ENCODE measurements at regions not wholly inside any gene's neighbourhood (a gene's known extent, or its start where the extent isn't known, plus 50 kb on each side); places are given as distances from the start of the nearest gene placed in this dataset.

DNA sequence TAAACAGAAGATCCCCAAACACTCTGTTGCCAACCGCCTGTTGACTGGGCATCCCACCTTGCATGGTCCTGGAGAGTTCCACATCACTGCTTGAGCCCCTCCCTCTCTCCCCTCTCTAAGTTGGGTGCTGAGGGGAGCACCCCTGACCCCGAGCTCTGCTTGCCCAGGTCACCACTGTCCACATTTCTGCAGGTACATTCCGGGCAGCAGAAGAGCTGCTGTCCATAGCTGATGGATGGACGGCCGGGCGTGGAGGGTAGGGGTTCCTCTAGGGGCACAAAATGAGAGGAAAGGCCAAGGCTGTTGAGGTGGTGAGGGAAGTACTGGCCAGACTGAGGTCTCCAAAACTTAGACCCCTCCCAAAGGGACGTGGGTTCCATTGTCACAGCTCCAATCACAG is 227.4 kb upstream of the PPP2R2D start:
- no peaks in the 10 kb centered on the region for H3K36me3 ChIP-seq (ENCODE audit: control insufficient read depth, insufficient read depth, low read length, severe bottlenecking)
- no peak overlapping the region for H3K4me3 ChIP-seq (ENCODE audit: low read length)
- H3K9me3 ChIP-seq (ENCODE audit: control insufficient read depth, low read length), result no peaks in the 10 kb centered on the region
- no peaks in the 10 kb centered on the region for H3K4me1 ChIP-seq (ENCODE audit: control insufficient read depth, insufficient read depth, low read length)
- H3K9ac ChIP-seq (ENCODE audit: low read length), result no peak overlapping the region
- no peak for DNase-seq (ENCODE audit: low read depth)
- H3K27me3 ChIP-seq (replicated peaks; ENCODE audit: control insufficient read depth, insufficient read depth, low read length), result no peaks in the 10 kb centered on the region

DNA sequence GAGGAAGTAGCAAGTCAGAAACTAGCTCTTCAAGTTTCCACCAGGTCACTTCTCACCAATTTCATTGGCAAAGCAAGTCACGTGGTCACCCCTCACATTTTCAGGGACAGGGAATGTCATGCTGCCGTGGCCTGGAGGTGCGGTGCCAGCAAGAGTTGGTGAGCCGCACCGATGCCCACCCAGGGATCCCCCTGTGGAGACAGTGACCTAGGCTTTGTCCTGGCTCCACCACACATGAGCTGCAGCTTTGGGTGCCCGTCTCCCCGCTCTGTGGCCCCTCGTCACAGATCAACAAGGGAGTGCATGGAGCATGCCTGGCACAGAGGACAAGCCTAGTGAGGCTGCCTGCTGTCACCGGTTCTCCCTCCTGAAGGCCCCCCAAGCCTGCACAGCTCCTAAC is 226.7 kb upstream of the PPP2R2D start:
- no peak overlapping the region for H3K4me3 ChIP-seq (ENCODE audit: low read length)
- no peaks in the 10 kb centered on the region for H3K9me3 ChIP-seq (ENCODE audit: control insufficient read depth, low read length)
- no peaks in the 10 kb centered on the region for H3K27me3 ChIP-seq (replicated peaks; ENCODE audit: control insufficient read depth, insufficient read depth, low read length)
- H3K4me1 ChIP-seq (ENCODE audit: control insufficient read depth, insufficient read depth, low read length), result no peaks in the 10 kb centered on the region
- DNase-seq (ENCODE audit: low read depth), result no peak
- H3K36me3 ChIP-seq (ENCODE audit: control insufficient read depth, insufficient read depth, low read length, severe bottlenecking), result no peaks in the 10 kb centered on the region
- H3K9ac ChIP-seq (ENCODE audit: low read length), result no peak overlapping the region

DNA sequence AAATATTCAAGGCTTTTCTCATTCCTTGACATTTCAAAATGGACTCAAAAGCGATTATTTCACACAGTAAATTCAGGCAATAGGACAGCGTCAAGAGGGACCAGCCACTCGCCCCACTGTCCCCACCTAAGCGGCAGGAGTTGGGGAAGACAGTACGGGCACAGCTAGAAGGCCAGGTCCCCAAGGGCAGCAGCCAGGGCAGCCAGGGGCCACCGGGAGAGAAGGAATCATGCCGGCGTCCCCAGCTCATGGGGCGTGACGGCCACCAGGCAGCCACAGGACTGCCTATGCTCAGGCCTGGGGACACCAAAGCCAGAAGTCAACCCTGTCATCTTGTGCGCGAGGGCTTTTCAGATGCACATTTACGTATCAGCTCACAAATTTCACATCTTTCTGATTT is 225.7 kb upstream of the PPP2R2D start:
- Histone ChIP-seq H3K27me3 (replicated peaks; ENCODE audit: control insufficient read depth, insufficient read depth, low read length) (no peaks in the 10 kb centered on the region), H3K9ac (ENCODE audit: low read length) (no peak overlapping the region), H3K36me3 (ENCODE audit: control insufficient read depth, insufficient read depth, low read length, severe bottlenecking) (no peaks in the 10 kb centered on the region), H3K4me3 (ENCODE audit: low read length) (no peak overlapping the region), H3K9me3 (ENCODE audit: control insufficient read depth, low read length) (no peaks in the 10 kb centered on the region), H3K4me1 (ENCODE audit: control insufficient read depth, insufficient read depth, low read length) (no peaks in the 10 kb centered on the region)
- no peak for DNase-seq (ENCODE audit: low read depth)

DNA sequence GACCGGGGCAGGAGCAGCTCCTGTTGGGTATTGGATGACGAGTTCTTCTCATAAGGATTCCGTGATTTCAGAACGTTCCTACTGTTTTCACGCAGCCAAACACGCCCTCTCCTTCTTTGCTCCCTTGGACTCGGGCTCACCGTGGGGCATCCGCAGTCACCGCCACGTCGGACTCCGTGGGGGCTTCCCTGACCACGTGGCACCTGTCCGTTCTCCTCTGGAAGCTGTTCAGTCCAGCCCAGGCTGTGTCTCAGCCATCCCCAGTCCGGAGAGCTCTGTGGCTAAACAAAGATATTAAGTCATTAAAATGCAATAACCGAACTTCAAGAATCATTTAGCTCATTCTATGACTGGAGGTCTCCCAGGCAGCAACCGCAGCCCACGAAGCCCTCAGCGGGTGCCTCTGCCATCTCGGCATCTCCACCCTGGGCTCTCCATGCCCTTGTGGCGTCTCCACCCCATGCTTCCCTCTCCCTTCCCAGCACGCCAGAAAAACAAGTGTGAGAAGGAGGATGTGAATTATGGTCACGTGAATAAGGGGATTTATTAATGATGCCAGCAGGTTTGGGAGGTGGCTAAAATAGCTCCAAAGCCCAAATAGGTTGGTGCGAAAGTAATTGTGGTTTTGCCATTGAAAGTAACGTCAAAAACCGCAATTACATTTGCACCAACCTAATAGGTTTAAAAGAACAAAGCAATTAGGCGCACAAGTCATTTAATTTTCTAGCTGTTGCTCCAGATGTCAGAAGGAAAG is 224.6 kb upstream of the PPP2R2D start:
- H3K9me3 ChIP-seq (ENCODE audit: control insufficient read depth, low read length), result no peaks in the 10 kb centered on the region
- no peaks in the 10 kb centered on the region for H3K36me3 ChIP-seq (ENCODE audit: control insufficient read depth, insufficient read depth, low read length, severe bottlenecking)
- H3K4me3 ChIP-seq (ENCODE audit: low read length), result no peak overlapping the region
- no peaks in the 10 kb centered on the region for H3K4me1 ChIP-seq (ENCODE audit: control insufficient read depth, insufficient read depth, low read length)
- no peaks in the 10 kb centered on the region for H3K27me3 ChIP-seq (replicated peaks; ENCODE audit: control insufficient read depth, insufficient read depth, low read length)
- no peak for DNase-seq (ENCODE audit: low read depth)
- H3K9ac ChIP-seq (ENCODE audit: low read length), result no peak overlapping the region

DNA sequence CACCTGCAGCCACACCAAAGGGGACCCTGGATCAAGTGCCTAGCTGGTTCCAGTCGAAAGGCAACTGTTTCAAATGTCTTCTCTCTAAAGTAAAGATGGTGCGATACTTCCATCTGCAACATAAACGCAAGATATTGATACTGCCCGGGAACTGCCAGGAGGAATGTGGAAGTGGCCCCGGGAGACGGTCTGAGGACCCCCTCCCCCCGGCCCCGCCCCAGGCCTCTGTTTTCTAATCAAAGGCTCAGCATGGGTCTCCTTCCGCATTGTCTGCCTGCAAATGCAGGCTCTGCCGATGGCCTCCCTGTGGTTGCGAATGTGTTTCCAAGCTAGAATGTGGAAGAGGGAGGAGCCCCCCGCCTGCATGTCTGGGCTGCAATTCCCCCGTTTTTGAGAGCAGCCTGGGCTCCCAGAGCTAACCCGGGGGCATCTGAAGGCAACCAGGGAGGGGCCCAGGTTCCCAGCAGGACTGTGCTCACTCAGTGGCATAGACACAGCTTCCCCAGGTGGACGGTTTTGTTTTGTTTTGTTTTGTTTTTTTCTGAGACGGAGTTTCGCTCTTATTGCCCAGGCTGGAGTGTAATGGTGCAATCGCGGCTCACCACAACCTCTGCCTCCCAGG is 223.9 kb upstream of the PPP2R2D start:
- H3K9me3 ChIP-seq (ENCODE audit: control insufficient read depth, low read length), result no peaks in the 10 kb centered on the region
- no peaks in the 10 kb centered on the region for H3K27me3 ChIP-seq (replicated peaks; ENCODE audit: control insufficient read depth, insufficient read depth, low read length)
- no peak overlapping the region for H3K4me3 ChIP-seq (ENCODE audit: low read length)
- no peaks in the 10 kb centered on the region for H3K4me1 ChIP-seq (ENCODE audit: control insufficient read depth, insufficient read depth, low read length)
- H3K9ac ChIP-seq (ENCODE audit: low read length), result no peak overlapping the region
- DNase-seq (ENCODE audit: low read depth), result no peak
- no peaks in the 10 kb centered on the region for H3K36me3 ChIP-seq (ENCODE audit: control insufficient read depth, insufficient read depth, low read length, severe bottlenecking)

DNA sequence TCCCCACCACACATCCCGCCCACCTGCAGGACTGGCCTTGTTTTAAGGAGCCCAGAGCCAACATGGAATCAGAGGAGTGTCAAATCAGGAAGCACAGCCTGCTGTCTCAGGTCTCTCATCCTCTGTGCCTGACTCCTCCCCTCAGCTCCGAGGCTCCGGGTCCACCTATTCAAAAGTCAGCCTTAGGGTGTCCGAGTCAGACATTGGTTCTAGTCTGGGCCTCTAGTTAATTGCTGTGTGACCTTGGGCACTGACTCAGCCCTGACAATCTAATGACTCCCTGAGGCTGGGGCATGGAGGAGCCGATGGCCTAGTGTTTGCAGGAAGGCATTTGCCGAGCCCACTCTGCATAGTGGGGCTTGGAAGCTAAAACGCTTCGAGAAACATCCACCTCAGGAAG is 223.1 kb upstream of the PPP2R2D start:
- no peak overlapping the region for H3K4me3 ChIP-seq (ENCODE audit: low read length)
- no peak overlapping the region for H3K9ac ChIP-seq (ENCODE audit: low read length)
- no peaks in the 10 kb centered on the region for H3K4me1 ChIP-seq (ENCODE audit: control insufficient read depth, insufficient read depth, low read length)
- no peaks in the 10 kb centered on the region for H3K27me3 ChIP-seq (replicated peaks; ENCODE audit: control insufficient read depth, insufficient read depth, low read length)
- H3K9me3 ChIP-seq (ENCODE audit: control insufficient read depth, low read length), result no peaks in the 10 kb centered on the region
- DNase-seq (ENCODE audit: low read depth), result no peak
- no peaks in the 10 kb centered on the region for H3K36me3 ChIP-seq (ENCODE audit: control insufficient read depth, insufficient read depth, low read length, severe bottlenecking)

DNA sequence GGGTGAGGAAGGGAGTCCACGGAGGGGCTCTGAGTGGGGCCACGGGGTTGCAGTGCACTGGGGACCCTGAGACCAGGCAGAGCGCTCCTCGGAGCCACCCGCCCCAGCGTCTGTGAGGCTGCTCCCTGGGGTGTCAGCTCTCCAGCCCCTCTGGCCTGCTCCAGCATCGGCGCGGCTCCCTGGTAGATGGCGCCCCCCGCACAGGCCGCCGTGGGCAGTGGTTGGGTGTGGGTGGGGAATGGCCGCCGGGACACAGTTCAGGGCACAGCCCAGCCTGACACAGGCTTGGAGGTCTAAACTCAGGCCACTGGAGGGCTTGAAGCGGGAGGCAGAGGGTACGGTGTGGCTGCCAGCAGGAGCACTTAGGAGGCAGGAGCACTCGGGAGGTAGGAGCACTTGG is 222.6 kb upstream of the PPP2R2D start:
- no peak overlapping the region for H3K9ac ChIP-seq (ENCODE audit: low read length)
- no peaks in the 10 kb centered on the region for H3K4me1 ChIP-seq (ENCODE audit: control insufficient read depth, insufficient read depth, low read length)
- no peaks in the 10 kb centered on the region for H3K27me3 ChIP-seq (replicated peaks; ENCODE audit: control insufficient read depth, insufficient read depth, low read length)
- no peak for DNase-seq (ENCODE audit: low read depth)
- H3K36me3 ChIP-seq (ENCODE audit: control insufficient read depth, insufficient read depth, low read length, severe bottlenecking), result no peaks in the 10 kb centered on the region
- no peaks in the 10 kb centered on the region for H3K9me3 ChIP-seq (ENCODE audit: control insufficient read depth, low read length)
- H3K4me3 ChIP-seq (ENCODE audit: low read length), result no peak overlapping the region

DNA sequence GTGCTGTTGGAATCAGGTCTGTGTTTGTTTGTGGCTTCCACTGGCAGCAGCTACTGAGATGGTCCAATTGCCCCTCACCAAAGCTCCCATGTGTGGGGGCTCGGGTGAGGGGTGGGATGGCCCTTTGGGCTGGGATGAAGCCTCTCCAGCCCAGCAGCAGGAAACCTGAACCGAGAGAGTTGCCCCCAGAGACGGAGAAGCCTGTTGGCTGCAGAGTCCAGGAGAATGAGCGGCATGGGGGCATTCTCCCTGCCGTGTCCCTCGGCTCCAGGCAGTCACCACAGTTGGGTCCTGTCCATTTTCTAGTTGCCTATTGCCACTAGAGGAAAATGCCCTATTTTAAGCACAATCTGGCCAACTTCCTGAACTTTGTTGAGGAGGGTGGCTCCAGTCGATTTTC is 222.2 kb upstream of the PPP2R2D start:
- no peak for DNase-seq (ENCODE audit: low read depth)
- H3K27me3 ChIP-seq (replicated peaks; ENCODE audit: control insufficient read depth, insufficient read depth, low read length), result no peaks in the 10 kb centered on the region
- H3K4me3 ChIP-seq (ENCODE audit: low read length), result no peak overlapping the region
- no peaks in the 10 kb centered on the region for H3K36me3 ChIP-seq (ENCODE audit: control insufficient read depth, insufficient read depth, low read length, severe bottlenecking)
- no peaks in the 10 kb centered on the region for H3K4me1 ChIP-seq (ENCODE audit: control insufficient read depth, insufficient read depth, low read length)
- no peak overlapping the region for H3K9ac ChIP-seq (ENCODE audit: low read length)
- no peaks in the 10 kb centered on the region for H3K9me3 ChIP-seq (ENCODE audit: control insufficient read depth, low read length)

DNA sequence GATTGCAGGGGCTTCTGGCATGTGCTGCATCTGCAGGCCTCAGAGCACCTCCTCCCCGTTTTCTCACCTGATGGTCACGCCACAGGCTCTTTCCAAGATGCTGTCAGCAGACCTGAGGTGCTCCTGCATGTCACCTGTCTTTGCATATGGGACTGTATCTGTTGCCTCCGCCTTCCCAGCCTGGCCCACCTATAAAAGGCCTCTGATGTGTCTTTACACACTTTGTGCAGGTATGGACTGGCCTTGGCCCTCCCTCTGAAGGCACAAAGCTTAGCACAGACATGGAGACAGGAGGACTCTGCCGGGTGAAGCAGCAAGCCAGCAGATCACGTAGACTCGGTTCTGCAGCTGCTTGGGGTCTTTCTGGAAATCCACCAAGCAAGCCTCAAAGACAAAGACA is 220.9 kb upstream of the PPP2R2D start:
- Histone ChIP-seq H3K9me3 (ENCODE audit: control insufficient read depth, low read length) (no peaks in the 10 kb centered on the region), H3K9ac (ENCODE audit: low read length) (no peak overlapping the region), H3K4me3 (ENCODE audit: low read length) (no peak overlapping the region), H3K27me3 (replicated peaks; ENCODE audit: control insufficient read depth, insufficient read depth, low read length) (no peaks in the 10 kb centered on the region), H3K36me3 (ENCODE audit: control insufficient read depth, insufficient read depth, low read length, severe bottlenecking) (no peaks in the 10 kb centered on the region), H3K4me1 (ENCODE audit: control insufficient read depth, insufficient read depth, low read length) (no peaks in the 10 kb centered on the region)
- DNase-seq (ENCODE audit: low read depth), result no peak

DNA sequence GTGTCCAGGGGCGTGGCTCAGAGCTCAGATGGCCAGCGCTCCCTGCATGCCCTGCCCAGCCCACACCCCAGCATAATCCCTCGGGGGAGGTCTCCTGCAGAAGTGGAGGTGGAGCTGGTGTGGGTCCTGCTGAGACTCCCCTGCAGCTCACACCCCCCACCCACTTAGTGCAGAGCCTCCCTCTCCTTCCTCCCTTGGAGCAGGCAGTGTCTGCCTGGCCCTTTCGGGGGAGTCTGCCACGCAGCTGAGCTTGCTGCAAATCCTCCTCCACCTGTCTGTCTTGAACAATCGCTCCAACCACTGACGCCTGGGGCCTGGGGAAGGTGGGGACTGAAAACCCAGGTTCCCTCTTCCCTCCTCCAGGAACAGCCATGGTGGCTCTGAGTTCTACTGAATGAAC is 219.7 kb upstream of the PPP2R2D start:
- no peak for DNase-seq (ENCODE audit: low read depth)
- H3K9me3 ChIP-seq (ENCODE audit: control insufficient read depth, low read length), result no peaks in the 10 kb centered on the region
- H3K9ac ChIP-seq (ENCODE audit: low read length), result no peak overlapping the region

DNA sequence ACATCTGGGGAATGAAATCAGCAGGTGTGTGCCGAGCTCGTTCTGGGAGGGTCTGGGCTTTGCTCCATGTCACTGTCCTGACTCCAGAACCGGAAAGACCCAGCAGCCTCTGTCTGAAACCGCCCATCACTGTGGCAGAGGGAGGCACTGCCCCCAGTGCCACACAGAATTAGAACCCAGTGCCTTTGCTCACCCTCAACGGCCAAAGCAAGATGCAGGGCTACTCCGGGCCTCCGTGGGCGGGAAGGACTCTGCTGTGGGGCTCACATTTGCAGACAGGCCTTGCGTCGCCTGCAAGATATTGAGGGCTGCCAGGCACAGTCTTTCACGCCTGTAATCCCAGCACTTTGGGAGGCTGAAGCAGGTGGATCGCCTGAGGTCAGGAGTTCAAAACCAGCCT is 219.2 kb upstream of the PPP2R2D start:
- H3K4me1 ChIP-seq (ENCODE audit: control insufficient read depth, insufficient read depth, low read length), result no peaks in the 10 kb centered on the region
- no peak overlapping the region for H3K9ac ChIP-seq (ENCODE audit: low read length)
- no peak overlapping the region for H3K4me3 ChIP-seq (ENCODE audit: low read length)
- H3K36me3 ChIP-seq (ENCODE audit: control insufficient read depth, insufficient read depth, low read length, severe bottlenecking), result no peaks in the 10 kb centered on the region
- no peaks in the 10 kb centered on the region for H3K27me3 ChIP-seq (replicated peaks; ENCODE audit: control insufficient read depth, insufficient read depth, low read length)
- no peaks in the 10 kb centered on the region for H3K9me3 ChIP-seq (ENCODE audit: control insufficient read depth, low read length)
- DNase-seq (ENCODE audit: low read depth), result no peak

More for the DNA sequence above, 219.7 kb upstream of the PPP2R2D start:
- H3K4me3 ChIP-seq (ENCODE audit: low read length), result no peak overlapping the region
- H3K36me3 ChIP-seq (ENCODE audit: control insufficient read depth, insufficient read depth, low read length, severe bottlenecking), result no peaks in the 10 kb centered on the region
- no peaks in the 10 kb centered on the region for H3K27me3 ChIP-seq (replicated peaks; ENCODE audit: control insufficient read depth, insufficient read depth, low read length)
- H3K4me1 ChIP-seq (ENCODE audit: control insufficient read depth, insufficient read depth, low read length), result no peaks in the 10 kb centered on the region

Data from adipocyte (in vitro differentiated cells).